Rectal smooth muscle tissue (tissue), 1 donor: ENCODE measurements at regions not wholly inside any gene's neighbourhood (a gene's known extent, or its start where the extent isn't known, plus 50 kb on each side); places are given as distances from the start of the nearest gene placed in this dataset.

Experiments
- H3K27ac ChIP-seq: one replicate; pipeline ENCODE4 v1.7.0; 2013; ENCODE audit warnings: low read depth, low read length, inconsistent platforms
- H3K27me3 ChIP-seq: one replicate; pipeline ENCODE4 v1.7.0; 2013; ENCODE audit warnings: low read length; ENCODE audit not compliant: control insufficient read depth, insufficient read depth
- H3K36me3 ChIP-seq: one replicate; pipeline ENCODE4 v1.7.0; 2013; ENCODE audit warnings: low read length; ENCODE audit not compliant: control insufficient read depth, insufficient read depth
- H3K4me1 ChIP-seq: one replicate; pipeline ENCODE4 v1.7.0; 2013; ENCODE audit warnings: low read length; ENCODE audit not compliant: control insufficient read depth, insufficient read depth
- H3K4me3 ChIP-seq: one replicate; pipeline ENCODE4 v1.7.0; 2013; ENCODE audit warnings: low read length
- H3K9ac ChIP-seq: one replicate; pipeline ENCODE4 v1.7.0; 2013; ENCODE audit warnings: low read length

DNA sequence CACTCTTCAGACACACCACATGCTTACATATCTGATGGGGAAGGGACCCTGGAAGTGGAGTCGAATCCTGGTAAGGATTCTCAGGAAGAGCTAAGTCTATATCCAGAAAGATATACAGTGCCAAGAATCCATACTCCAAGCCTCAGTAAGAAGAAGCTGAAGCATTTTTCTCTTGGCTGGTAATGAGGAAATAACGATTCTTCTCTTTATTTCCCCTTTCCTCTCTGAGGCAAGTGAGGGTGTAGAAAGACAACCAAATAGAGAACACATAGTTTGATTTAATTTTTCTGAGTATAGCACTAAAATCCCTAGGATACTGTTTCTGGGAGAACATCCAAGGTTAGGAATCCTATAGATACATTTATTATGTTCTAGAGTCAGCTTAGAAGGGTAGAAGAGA, 857.3 kb downstream of the TUSC7 start:
- no peak overlapping the region for H3K9ac ChIP-seq
- no peaks in the 10 kb centered on the region for H3K27me3 ChIP-seq
- no peaks in the 10 kb centered on the region for H3K4me1 ChIP-seq
- H3K27ac ChIP-seq, result no peak overlapping the region
- H3K4me3 ChIP-seq, result no peak overlapping the region
- H3K36me3 ChIP-seq, result no peaks in the 10 kb centered on the region

DNA sequence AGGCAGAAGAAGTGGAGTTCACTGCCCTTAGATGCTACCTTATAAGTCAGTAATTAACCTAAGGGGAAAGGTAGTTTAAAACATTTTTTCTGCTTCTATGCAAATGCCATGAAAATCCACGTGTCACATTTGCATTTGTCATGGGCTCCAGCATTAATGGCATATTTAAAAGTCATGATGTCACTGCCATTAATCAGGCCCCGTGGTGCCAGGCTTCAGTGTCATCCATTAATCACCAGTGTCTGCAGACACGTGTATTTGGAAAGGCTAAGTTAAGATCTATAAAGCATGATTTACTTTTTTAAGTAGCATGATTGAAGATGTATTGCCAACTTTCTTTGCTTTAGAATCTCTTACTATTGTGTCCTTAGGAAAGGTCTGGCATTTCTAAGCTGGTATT, 857.8 kb downstream of the TUSC7 start:
- Histone ChIP-seq H3K27ac (no peak overlapping the region), H3K36me3 (no peaks in the 10 kb centered on the region), H3K9ac (no peak overlapping the region), H3K4me3 (no peak overlapping the region), H3K4me1 (no peaks in the 10 kb centered on the region), H3K27me3 (no peaks in the 10 kb centered on the region)

DNA sequence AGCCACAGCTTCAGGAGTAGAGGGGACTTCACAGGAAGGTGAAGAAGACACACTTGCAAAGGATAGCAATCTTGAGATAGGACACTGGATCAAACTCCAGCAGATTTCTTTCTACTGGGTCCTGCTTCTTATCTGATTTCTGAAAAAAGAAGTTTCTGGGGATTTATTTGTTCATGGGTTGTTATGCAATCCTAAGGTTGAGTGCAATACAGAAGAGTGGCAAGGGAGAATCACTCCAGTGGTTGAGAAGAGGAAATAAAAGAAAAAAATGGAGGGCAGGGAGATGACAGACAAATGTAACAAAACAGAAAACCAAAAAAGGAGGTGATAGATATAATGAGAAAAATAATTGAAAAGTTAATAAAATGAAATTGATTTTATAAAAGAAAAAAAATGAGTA, 858.3 kb downstream of the TUSC7 start:
- Histone ChIP-seq H3K36me3 (no peaks in the 10 kb centered on the region), H3K27me3 (no peaks in the 10 kb centered on the region), H3K9ac (no peak overlapping the region), H3K4me1 (no peaks in the 10 kb centered on the region), H3K27ac (no peak overlapping the region), H3K4me3 (no peak overlapping the region)

DNA sequence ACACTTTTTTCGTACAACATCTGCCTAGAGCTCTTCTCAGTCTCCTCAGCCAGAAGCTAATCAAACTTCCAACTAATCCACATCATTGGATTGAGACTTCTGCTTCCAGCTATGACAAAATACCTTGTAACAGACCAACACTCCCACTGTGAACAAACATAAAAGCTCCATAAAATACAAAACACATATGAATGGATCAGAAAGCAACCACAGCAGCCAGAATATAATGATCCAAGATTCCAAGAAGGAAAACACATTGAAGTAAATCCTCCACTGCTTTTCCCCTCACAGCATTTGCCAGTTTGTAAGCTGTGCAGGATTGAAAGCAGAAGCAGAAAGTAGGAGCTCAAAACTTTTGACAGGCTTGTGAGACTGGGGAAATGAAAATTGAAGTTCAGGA, 863.2 kb downstream of the TUSC7 start:
- H3K4me1 ChIP-seq, result no peaks in the 10 kb centered on the region
- no peak overlapping the region for H3K4me3 ChIP-seq
- no peak overlapping the region for H3K9ac ChIP-seq
- no peaks in the 10 kb centered on the region for H3K36me3 ChIP-seq
- no peaks in the 10 kb centered on the region for H3K27me3 ChIP-seq
- no peak overlapping the region for H3K27ac ChIP-seq

DNA sequence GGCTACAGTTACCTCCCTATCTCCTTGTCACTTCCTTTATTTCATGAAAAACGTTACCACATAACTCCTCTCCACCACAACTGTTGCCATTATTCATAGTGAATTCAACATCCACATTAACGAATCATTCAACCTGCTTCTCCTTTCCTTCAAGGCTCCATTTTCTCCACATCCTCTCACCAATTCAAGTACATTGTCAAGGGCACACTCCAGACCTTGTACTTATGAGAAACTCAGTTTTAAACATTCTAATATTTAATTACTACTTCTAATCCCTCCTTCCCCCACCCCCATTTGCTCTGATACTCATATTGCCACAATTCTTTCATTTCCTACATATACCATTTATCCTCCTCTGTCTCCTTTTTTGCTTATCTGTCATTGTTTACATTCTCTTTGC, 871.2 kb downstream of the TUSC7 start:
- no peak overlapping the region for H3K27ac ChIP-seq
- no peak overlapping the region for H3K4me3 ChIP-seq
- no peaks in the 10 kb centered on the region for H3K27me3 ChIP-seq
- no peak overlapping the region for H3K9ac ChIP-seq
- H3K4me1 ChIP-seq, result no peaks in the 10 kb centered on the region
- H3K36me3 ChIP-seq, result no peaks in the 10 kb centered on the region

DNA sequence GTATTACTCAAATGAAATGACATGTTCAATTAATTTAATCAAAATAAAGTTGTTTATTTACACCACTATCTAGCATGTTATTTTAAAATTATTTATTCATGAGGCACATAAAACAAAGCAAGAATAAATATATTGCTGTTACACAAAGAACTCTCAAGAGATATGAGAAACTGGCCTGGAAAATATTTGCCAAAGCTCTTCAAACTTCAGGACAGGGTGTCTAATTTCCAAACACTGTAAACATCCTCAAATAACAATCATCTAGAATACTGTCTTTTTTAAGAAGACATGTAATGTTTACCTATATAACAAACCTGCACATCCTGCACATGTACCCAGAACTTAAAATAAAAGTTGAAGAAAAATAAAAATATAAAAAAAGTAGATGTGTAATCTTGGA, 876.6 kb downstream of the TUSC7 start:
- H3K4me1 ChIP-seq, result no peaks in the 10 kb centered on the region
- H3K27ac ChIP-seq, result no peak overlapping the region
- no peaks in the 10 kb centered on the region for H3K27me3 ChIP-seq
- H3K36me3 ChIP-seq, result no peaks in the 10 kb centered on the region
- H3K4me3 ChIP-seq, result no peak overlapping the region
- no peak overlapping the region for H3K9ac ChIP-seq

DNA sequence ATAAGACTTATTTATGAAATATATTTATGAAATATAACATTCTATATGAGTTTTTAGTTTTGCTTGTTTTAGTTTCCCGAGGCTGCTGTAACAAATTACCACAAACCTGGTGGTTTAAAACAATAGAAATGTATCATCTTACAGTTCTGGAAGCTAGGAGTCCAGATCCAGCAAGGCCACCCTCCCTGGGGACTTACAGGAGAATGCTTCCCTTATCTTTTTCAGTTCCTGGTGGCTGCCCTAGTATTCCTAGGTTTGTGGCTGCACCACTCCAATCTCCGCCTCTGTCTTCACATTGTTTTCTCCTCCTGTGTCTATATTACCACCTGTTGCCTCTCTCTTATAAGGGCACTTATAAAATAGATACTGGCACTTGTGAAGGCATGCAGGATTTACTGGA, 877.8 kb downstream of the TUSC7 start:
- Histone ChIP-seq H3K27ac (no peak overlapping the region), H3K27me3 (no peaks in the 10 kb centered on the region), H3K9ac (no peak overlapping the region), H3K4me1 (no peaks in the 10 kb centered on the region), H3K4me3 (no peak overlapping the region), H3K36me3 (no peaks in the 10 kb centered on the region)

DNA sequence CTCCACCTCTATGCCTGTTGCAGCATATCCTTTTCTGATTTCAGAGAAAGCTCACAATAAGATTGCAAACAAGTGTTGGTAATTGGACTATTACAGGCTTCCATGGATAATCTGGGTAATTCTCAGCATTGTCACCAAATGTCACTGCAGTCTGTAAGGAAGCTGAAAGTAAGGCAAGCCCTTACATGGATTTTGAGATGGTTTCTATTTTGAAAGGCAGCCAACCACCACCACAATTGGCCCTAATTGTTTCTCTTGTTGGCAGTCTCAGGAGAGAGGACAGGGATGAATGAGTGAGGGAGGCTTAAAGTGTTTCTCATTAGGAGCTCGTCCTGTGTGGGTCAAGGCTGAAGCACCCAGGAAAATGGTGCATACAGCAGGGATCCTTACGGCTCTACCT, 879.9 kb downstream of the TUSC7 start:
- no peaks in the 10 kb centered on the region for H3K36me3 ChIP-seq
- no peak overlapping the region for H3K9ac ChIP-seq
- no peaks in the 10 kb centered on the region for H3K27me3 ChIP-seq
- no peaks in the 10 kb centered on the region for H3K4me1 ChIP-seq
- H3K27ac ChIP-seq, result no peak overlapping the region
- H3K4me3 ChIP-seq, result no peak overlapping the region

DNA sequence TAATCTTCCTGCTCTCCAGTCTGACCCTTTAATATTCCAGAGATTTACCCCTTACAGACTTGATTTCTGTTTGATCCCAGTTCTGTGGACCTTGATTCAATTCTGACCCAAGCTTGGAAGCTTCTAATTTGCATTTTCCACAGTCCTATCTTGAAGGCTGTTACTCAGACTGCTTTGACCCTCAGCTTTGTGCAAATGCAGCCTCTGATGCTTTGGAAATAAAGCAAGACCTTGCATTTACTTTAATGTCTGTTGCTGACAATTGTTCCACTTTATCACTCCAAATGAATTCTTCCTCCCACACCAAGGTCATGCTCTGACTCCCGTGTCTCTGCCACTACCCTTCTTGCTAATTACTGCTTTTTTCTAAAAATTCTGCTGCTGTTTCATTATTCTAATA, 886.0 kb downstream of the TUSC7 start:
- H3K4me3 ChIP-seq, result no peak overlapping the region
- H3K4me1 ChIP-seq, result no peaks in the 10 kb centered on the region
- no peak overlapping the region for H3K9ac ChIP-seq
- H3K27ac ChIP-seq, result no peak overlapping the region
- H3K27me3 ChIP-seq, result no peaks in the 10 kb centered on the region
- H3K36me3 ChIP-seq, result no peaks in the 10 kb centered on the region

DNA sequence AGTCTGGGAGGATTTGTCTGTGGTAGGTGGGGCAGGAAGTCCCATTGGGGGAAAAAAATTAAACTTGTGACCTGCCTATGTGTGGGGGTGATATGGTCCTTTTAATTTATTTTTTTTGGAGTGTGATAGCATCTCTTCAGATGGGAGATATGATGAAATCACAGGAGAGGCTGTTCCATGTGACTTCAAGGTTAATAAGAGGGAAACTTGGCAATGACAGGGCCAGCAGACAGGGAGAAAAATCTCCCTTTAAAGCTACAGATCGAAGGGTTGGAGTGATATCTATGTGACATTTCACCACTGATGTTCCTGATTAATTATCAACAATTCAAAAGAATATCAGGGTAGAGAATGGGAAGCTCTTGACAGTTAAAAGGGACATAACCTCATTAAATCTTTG, 886.9 kb downstream of the TUSC7 start:
- H3K27ac ChIP-seq, result no peak overlapping the region
- H3K27me3 ChIP-seq, result no peaks in the 10 kb centered on the region
- H3K9ac ChIP-seq, result no peak overlapping the region
- no peaks in the 10 kb centered on the region for H3K4me1 ChIP-seq
- H3K4me3 ChIP-seq, result no peak overlapping the region
- H3K36me3 ChIP-seq, result no peaks in the 10 kb centered on the region

DNA sequence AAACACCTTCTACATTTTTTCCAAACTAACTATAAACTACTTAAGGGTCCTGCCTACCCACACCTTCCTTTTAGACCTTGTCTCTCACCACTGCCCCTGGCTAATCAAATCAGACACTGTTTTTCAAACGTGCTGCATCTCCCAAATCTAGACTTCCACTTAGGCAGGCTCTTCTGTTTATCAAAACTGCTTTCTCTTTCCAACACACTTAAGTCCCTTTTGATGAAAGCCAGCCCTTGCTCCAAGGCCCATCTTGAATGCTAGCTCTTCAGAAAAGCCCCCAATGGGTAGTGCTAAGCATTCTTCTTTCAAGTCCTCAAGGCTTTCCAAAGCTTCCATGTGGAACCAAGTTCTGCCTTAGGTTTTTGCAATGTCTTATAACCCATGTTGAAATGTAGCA, 888.3 kb downstream of the TUSC7 start:
- H3K36me3 ChIP-seq, result no peaks in the 10 kb centered on the region
- no peak overlapping the region for H3K27ac ChIP-seq
- H3K4me1 ChIP-seq, result no peaks in the 10 kb centered on the region
- no peak overlapping the region for H3K9ac ChIP-seq
- H3K4me3 ChIP-seq, result no peak overlapping the region
- no peaks in the 10 kb centered on the region for H3K27me3 ChIP-seq

DNA sequence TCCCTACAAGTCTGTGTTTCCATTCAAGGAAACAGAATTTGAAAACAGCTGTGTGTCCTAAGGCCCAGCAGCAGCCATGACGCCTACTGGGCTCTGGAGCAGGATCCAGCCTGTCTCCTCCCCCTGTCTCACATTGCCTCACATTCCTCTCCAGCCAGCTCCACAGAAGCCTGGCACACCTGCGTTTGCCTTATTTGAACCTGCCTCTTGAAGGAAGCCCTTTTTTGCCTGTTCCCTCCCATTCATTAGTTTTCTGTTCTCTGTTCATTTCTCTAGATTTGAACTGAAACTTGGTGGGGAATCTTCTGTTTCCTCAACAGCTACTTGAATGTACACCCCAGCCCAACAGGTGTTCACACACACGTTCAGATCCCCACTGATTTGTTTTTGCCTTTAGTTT, 890.5 kb downstream of the TUSC7 start:
- no peaks in the 10 kb centered on the region for H3K4me1 ChIP-seq
- H3K4me3 ChIP-seq, result no peak overlapping the region
- H3K27me3 ChIP-seq, result no peaks in the 10 kb centered on the region
- no peaks in the 10 kb centered on the region for H3K36me3 ChIP-seq
- no peak overlapping the region for H3K9ac ChIP-seq
- H3K27ac ChIP-seq, result no peak overlapping the region

DNA sequence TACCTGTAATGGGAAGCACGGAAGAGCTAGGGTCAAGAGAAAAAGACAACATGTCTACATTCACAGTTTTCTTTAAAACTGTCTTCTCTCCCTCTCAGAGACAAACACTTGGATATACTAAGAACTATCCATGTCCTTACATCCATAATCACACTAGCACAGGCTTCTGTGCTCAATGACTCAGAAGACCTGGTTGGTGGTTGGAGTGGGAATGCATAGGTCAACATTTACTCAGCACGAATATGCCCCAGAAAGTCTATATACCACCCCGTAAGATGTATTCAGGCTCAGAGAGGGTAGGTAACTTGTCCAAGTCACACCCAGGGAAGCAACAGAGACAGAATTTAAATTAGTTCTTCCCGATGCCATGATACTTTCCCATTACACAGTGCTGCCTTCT, 891.1 kb downstream of the TUSC7 start:
- Histone ChIP-seq H3K4me1 (no peaks in the 10 kb centered on the region), H3K27me3 (no peaks in the 10 kb centered on the region), H3K36me3 (no peaks in the 10 kb centered on the region), H3K27ac (no peak overlapping the region), H3K9ac (no peak overlapping the region), H3K4me3 (no peak overlapping the region)
